ENCODE measurements at regions not wholly inside any gene's neighbourhood (a gene's known extent, or its start where the extent isn't known, plus 50 kb on each side); places are given as distances from the start of the nearest gene placed in this dataset.
"Not testable (repeated sequence)": the region's sequence is repeated elsewhere in the genome, so short reads cannot be mapped to it uniquely, and the experiment has no call there.

DNA sequence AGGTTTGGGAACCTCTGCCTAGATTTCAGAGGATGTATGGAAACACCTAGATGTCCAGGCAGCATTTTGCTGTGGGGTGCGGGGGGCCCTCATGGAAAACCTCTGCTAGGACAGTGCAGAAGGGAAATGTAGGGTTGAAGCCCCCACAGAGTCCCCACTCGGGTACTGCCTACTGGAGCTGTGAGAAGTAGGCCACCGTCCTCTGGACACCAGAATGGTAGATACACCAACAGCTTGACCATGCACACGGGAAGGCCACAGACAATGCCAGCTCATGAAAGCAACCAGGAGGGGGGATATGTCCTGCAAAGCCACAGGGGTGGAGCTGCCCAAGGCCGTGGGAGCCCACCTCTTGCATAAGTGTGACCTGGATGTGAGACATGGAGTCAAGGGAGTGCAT lies 1336.5 kb downstream of the SPATA31A7 start:
- DNase-seq (ENCODE audit: insufficient read length, low spot score); FAIRE-seq: not testable (repeated sequence)

DNA sequence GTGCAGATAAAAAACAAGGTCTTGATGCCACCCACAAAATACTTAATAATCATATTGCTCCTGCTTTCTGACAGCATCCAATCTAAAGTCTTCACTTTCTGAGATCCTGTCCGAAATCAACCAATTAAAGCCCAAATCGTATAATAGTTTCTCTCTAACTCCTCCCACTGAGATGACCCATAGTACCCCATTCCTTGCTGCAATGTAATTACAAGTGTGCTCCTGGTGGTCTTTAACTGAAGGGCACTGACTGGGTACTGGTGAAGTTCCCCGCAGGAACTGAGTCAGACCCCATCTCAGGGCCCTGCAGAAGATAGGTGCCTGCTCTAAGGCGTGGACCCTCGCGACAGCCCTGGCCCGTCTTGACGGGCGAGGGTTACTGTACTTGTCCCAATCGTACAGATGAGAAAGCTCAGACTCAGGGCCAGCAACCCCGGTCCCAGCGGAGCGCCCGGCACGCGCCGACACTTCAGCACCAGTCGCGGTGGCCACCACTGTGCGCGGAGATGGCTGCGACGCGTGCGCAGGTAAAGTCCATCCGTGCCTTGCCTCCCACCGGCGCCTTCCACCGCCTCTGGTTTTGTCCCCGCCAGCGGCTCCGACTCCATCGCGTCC lies 1342.4 kb downstream of the SPATA31A7 start:
- not testable (repeated sequence) for DNase-seq (ENCODE audit: insufficient read length, low spot score); FAIRE-seq

DNA sequence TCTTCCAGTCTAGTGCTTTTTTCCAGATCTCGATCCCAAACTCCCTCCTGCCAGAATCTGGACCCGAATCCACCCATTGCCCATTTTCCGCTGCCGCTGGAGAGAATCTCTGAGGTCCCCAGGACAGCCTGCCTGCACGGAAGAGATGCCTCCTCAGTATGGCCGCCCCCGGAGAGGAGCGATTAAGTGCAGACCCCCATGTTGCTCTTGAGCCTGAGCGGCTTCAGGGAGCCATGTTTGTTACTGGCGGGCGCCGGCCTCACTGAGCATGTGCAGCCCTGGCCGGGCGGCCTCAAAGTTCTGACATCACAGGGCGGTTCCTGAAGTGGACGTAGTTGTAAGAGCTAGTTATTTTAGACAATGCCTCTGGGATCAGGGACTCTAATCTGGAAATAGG lies 1342.9 kb downstream of the SPATA31A7 start:
- DNase-seq (ENCODE audit: insufficient read length, low spot score); FAIRE-seq: not testable (repeated sequence)

DNA sequence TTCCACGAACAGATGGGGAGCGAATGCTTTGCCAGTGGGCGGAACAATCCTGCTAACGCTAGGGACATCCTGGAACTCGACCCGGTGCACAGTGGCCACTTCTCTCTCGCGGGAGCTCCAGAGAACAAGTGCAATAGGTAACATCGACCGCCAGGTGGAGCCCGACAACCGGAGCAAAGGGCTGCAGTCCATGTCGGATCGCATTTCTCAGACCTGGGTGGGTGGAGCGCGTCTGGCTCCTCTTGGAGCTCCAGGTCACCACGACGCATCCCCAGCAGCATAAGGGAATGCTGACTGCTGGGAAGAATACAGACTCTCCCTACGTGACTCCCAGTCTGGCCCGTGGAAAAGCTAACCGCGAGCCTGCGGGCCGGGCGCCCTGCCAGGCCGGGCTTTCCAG lies 1360.7 kb downstream of the SPATA31A7 start:
- FAIRE-seq, result peak; percentile 41
- DNase-seq (ENCODE audit: insufficient read length, low spot score), result not testable (repeated sequence)

DNA sequence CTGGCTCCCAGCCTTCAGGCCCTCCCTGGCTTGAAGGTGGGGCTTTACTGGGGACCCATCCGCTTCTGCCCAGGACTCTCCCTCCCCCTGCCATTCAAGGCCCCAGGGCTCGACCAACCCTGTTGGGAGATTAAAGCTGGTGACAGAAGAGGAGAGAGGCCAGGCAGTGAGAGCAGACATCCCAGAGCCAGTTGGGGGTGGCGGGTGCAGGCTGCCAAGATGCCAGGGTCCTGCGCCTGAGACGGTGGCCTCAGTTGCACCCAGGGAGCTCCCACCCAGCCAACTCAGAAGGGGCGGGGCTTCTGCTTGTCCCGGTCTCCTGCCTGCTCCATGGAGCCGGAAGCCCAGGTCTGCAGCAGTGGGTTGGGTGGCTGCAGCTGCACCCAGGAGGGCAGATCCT lies 1370.8 kb downstream of the SPATA31A7 start:
- FAIRE-seq; DNase-seq (ENCODE audit: insufficient read length, low spot score): not testable (repeated sequence)

DNA sequence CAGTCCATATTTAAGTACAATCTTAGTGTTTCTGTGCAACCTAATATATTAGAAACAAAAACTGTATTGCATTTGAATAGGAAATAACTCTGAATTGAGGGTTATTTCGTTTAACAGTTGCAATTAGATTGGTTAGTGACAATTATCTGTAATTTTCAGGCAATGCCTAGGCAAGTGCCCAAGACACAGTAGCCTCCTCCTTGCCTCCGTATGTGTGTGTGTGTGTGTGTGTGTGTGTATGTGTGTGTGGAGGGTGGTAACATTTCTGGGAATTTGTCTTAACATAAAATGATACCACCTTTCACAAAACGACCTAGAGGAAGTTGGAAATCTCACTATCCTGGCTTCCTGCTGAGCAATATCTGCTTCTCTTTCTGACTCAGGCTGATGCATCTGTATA lies 1375.3 kb downstream of the SPATA31A7 start:
- not testable (repeated sequence) for DNase-seq (ENCODE audit: insufficient read length, low spot score); FAIRE-seq

DNA sequence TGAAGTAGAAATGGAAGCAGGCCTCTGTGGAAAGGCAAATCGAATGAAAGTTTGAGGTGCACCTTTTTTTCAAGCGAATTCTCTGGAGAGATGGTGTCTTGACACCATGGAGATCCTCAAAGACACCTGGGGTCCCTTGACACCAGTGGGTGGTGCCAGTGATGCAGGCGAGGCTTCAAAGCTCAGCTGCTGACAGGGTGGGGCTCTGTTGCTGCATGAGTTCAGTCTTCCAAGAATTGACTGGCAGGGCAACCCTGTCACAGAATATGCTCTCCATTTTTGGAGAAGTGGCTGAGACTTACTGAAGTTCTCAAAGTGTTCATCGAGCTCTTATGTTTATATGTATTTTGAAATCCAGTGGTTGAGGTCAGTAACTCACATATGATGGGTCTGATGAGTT lies 1376.6 kb downstream of the SPATA31A7 start:
- not testable (repeated sequence) for FAIRE-seq; DNase-seq (ENCODE audit: insufficient read length, low spot score)

DNA sequence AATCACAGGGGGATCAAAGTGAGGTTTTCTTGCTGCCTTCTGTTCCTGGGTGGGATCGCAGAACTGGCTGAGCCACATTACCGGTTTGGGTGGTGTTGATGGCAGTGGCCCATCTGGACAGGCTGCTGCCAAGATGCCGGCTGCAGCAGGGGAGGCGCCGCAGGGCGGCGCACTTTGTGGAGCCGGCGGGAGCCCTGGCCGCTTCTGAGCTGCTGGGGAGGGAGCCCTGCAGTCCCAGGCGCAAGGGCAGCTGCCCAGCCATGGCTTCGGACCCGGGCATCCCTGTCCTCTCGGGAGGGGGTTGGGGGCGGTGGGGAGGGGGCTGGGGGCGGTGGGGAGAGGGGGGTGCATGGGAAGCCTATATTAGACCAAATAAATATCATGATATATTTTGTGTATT lies 1407.3 kb downstream of the SPATA31A7 start:
- DNase-seq (ENCODE audit: insufficient read length, low spot score); FAIRE-seq: not testable (repeated sequence)
